ENCODE measurements at regions not wholly inside any gene's neighbourhood (a gene's known extent, or its start where the extent isn't known, plus 50 kb on each side); places are given as distances from the start of the nearest gene placed in this dataset.
"Not testable (repeated sequence)": the region's sequence is repeated elsewhere in the genome, so short reads cannot be mapped to it uniquely, and the experiment has no call there.

DNA sequence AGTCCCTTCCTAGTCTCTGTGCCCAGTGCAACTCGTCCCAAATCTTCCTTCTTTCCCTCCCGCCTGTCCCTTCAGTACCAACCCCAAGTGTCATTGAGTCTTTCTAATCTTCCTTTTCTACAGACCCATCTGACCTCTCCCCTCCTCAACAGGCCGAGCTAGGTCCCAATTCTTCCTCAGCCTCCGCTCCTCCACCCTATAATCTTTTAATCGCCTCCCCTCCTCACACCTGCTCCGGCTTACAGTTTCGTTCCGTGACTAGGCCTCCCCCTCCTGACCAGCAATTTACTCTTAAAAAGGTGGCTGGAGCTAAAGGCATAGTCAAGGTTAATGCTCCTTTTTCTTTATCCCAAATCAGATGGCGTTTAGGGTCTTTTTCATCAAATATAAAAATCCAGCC lies 123.1 kb upstream of the MAP2 start:
- H3K4me2 ChIP-seq (ENCODE audit: low read length); H3K9ac ChIP-seq (ENCODE audit: low read length); H3F3A ChIP-seq (ENCODE audit: low read length, unreplicated experiment); H3K9me2 ChIP-seq (replicated peaks; ENCODE audit: low read length); H4K20me1 ChIP-seq (ENCODE audit: low read length); POLR2A ChIA-PET (ENCODE audit: unreplicated experiment); DNase-seq; H3K27me3 ChIP-seq (ENCODE audit: low read length); H3K27ac ChIP-seq (ENCODE audit: low read length); H3K36me3 ChIP-seq (ENCODE audit: low read depth, low read length); H3K9me3 ChIP-seq (ENCODE audit: low read length); H3K4me1 ChIP-seq (ENCODE audit: insufficient read depth, low read length); H3K4me3 ChIP-seq (ENCODE audit: low read length); H2AFZ ChIP-seq (ENCODE audit: low read length); ATAC-seq; BruUV-seq (replicated peaks); CTCF ChIA-PET; intact Hi-C loops (cut with micrococcal nuclease); H3K79me2 ChIP-seq (ENCODE audit: low read length): not testable (repeated sequence)

- ATAC-seq (no peak), DNase-seq (no peak)
- H2AFZ ChIP-seq (ENCODE audit: low read length), result no peak overlapping the region
- H3K79me2 ChIP-seq (ENCODE audit: low read length), result no peaks in the 10 kb centered on the region
- no peaks in the 10 kb centered on the region for H4K20me1 ChIP-seq (ENCODE audit: low read length)
- POLR2A ChIA-PET (ENCODE audit: unreplicated experiment), result interaction anchor here (0.7 kb wide), 1 partner anchor 889 kb away, joined by 3 read pairs; no protein-coding TSS in a partner anchor
- no peak overlapping the region for H3K4me3 ChIP-seq (ENCODE audit: low read length)
- H3F3A ChIP-seq (ENCODE audit: low read length, unreplicated experiment), result no peaks in the 10 kb centered on the region
- TF ChIP-seq EZH2phosphoT487 (IDR thresholded peaks at IDR 0.05; ENCODE audit: borderline replicate concordance, low read length), result no peak
- no peak for TF ChIP-seq EZH2 (IDR thresholded peaks at IDR 0.05; ENCODE audit: low read length, unreplicated experiment)
- TF ChIP-seq, protein P1, sequence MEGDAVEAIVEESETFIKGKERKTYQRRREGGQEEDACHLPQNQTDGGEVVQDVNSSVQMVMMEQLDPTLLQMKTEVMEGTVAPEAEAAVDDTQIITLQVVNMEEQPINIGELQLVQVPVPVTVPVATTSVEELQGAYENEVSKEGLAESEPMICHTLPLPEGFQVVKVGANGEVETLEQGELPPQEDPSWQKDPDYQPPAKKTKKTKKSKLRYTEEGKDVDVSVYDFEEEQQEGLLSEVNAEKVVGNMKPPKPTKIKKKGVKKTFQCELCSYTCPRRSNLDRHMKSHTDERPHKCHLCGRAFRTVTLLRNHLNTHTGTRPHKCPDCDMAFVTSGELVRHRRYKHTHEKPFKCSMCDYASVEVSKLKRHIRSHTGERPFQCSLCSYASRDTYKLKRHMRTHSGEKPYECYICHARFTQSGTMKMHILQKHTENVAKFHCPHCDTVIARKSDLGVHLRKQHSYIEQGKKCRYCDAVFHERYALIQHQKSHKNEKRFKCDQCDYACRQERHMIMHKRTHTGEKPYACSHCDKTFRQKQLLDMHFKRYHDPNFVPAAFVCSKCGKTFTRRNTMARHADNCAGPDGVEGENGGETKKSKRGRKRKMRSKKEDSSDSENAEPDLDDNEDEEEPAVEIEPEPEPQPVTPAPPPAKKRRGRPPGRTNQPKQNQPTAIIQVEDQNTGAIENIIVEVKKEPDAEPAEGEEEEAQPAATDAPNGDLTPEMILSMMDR (conservative IDR thresholded peaks at IDR 0.05; ENCODE audit: low read depth, low read length), result no peak
- BruUV-seq (replicated peaks), result no TSS peak
- H3K36me3 ChIP-seq (ENCODE audit: low read depth, low read length), result no peaks in the 10 kb centered on the region
- intact Hi-C loops (cut with micrococcal nuclease), result no loop called here
- no peaks in the 10 kb centered on the region for H3K4me1 ChIP-seq (ENCODE audit: insufficient read depth, low read length)
- no peaks in the 10 kb centered on the region for H3K9me3 ChIP-seq (ENCODE audit: low read length)
- no peak overlapping the region for H3K9ac ChIP-seq (ENCODE audit: low read length)
- no peaks in the 10 kb centered on the region for H3K9me2 ChIP-seq (replicated peaks; ENCODE audit: low read length)
- H3K4me2 ChIP-seq (ENCODE audit: low read length), result no peak overlapping the region
- H3K27me3 ChIP-seq (ENCODE audit: low read length), result peaks cover 15% of the 10 kb centered on the region
- H3K27ac ChIP-seq (ENCODE audit: low read length), result no peak overlapping the region
- CTCF ChIA-PET, result no interaction called here
Observed at GRCh38 chr2:209305026-209305425, 118.8 kb upstream of the MAP2 start.

GRCh38 chr2:209305746-209306196 lies 118.1 kb upstream of the MAP2 start:
- no peaks in the 10 kb centered on the region for H3K79me2 ChIP-seq (ENCODE audit: low read length)
- H3K36me3 ChIP-seq (ENCODE audit: low read depth, low read length), result no peaks in the 10 kb centered on the region
- H3K4me1 ChIP-seq (ENCODE audit: insufficient read depth, low read length), result no peaks in the 10 kb centered on the region
- no peaks in the 10 kb centered on the region for H3K9me3 ChIP-seq (ENCODE audit: low read length)
- ChIA-PET CTCF (no interaction called here), POLR2A (ENCODE audit: unreplicated experiment) (interaction anchor here (0.7 kb wide), 1 partner anchor 889 kb away, joined by 3 read pairs; no protein-coding TSS in a partner anchor)
- ATAC-seq (no peak), DNase-seq (no peak)
- no peak overlapping the region for H3K27ac ChIP-seq (ENCODE audit: low read length)
- no peak overlapping the region for H3K4me2 ChIP-seq (ENCODE audit: low read length)
- no peaks in the 10 kb centered on the region for H3F3A ChIP-seq (ENCODE audit: low read length, unreplicated experiment)
- H3K27me3 ChIP-seq (ENCODE audit: low read length), result peaks cover 23% of the 10 kb centered on the region
- intact Hi-C loops (cut with micrococcal nuclease), result no loop called here
- no peak overlapping the region for H3K4me3 ChIP-seq (ENCODE audit: low read length)
- H3K9ac ChIP-seq (ENCODE audit: low read length), result no peak overlapping the region
- no peaks in the 10 kb centered on the region for H3K9me2 ChIP-seq (replicated peaks; ENCODE audit: low read length)
- H4K20me1 ChIP-seq (ENCODE audit: low read length), result no peaks in the 10 kb centered on the region
- H2AFZ ChIP-seq (ENCODE audit: low read length), result no peak overlapping the region
- no TSS peak for BruUV-seq (replicated peaks)
- TF ChIP-seq, protein P1 (conservative IDR thresholded peaks at IDR 0.05; ENCODE audit: low read depth, low read length), result no peak
- TF ChIP-seq EZH2 (IDR thresholded peaks at IDR 0.05; ENCODE audit: low read length, unreplicated experiment) (no peak), EZH2phosphoT487 (IDR thresholded peaks at IDR 0.05; ENCODE audit: borderline replicate concordance, low read length) (no peak)

All from PC-3 (cell line).